CD4-positive, alpha-beta T cell treated with Interleukin-21 for 1 hour (primary cell): ENCODE measurements at regions not wholly inside any gene's neighbourhood (a gene's known extent, or its start where the extent isn't known, plus 50 kb on each side); places are given as distances from the start of the nearest gene placed in this dataset.

ENCODE experiments used
- DNase-seq: peaks from one replicate; pipeline ENCODE4 v3.0.0-alpha.2; 2020

- no peak for DNase-seq
These were observed 167.2 kb downstream of the CAPZA3 start for GRCh38 chr12:18905134-18905533.

DNA sequence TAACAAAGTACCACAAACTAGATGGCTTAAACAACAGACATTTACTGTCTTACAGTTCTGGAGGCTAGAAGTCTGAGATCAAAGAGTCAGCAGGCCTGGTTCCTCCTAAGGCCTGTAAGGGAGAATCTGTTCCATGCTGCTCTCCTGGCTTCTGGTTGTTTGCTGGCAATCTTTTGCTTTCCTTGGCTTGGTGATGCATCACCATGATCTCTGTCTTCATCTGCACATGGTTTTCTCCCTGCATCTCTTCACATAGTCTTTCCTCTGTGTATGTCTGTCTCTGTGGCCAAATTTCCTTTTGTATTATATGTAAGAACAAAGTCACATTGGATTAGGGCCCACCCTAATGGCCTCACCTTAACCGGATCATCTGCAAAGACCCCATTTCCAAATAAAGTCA, 168.5 kb downstream of the CAPZA3 start:
- DNase-seq, result no peak

DNA sequence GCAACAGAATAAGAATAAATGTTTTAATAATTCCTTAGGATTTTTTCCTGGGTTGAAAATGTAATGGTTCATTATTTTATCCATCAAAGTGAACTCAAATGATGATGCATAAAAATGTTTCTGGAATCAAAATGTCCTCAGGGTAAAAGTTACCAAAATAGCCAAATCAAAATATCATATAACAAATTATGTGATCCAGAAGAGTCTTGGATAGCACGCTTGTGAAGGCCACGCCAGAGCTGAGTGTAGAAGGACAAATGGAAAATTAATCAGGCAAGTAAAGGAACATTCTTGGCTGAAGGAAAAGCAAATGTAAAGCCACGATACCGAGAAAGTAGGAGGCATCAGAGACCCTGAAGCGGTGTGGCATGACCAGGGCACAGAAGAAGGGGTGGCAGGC, 169.2 kb downstream of the CAPZA3 start:
- no peak for DNase-seq

- DNase-seq, result no peak
These were observed 169.8 kb downstream of the CAPZA3 start for GRCh38 chr12:18907728-18908127.

GRCh38 chr12:18908191-18908590, 170.3 kb downstream of the CAPZA3 start:
- no peak for DNase-seq

GRCh38 chr12:18919871-18920511, 182.1 kb downstream of the CAPZA3 start:
- no peak for DNase-seq

DNA sequence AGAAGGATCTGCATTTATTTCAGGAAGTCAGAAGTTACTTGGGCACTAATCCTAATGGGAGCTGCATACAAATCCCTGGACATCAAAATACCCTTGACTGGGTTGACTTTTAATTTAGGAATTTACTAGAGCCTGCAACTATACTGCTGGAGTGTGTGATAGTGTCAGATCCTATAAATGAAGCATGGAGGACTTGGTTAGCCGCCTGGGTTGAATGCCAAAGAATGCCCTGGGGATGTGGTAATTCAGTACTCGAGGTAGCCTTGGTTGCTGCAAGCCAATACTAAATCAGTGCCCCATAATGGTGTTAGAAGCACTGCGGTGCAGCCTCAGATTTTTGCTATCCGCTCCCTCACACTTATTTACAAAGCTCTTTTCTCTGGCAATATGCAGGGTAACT, 184.9 kb downstream of the CAPZA3 start:
- no peak for DNase-seq

- DNase-seq, result no peak
These were observed 185.8 kb downstream of the CAPZA3 start for GRCh38 chr12:18923721-18924120.

GRCh38 chr12:18926188-18926587, 188.3 kb downstream of the CAPZA3 start:
- no peak for DNase-seq

DNA sequence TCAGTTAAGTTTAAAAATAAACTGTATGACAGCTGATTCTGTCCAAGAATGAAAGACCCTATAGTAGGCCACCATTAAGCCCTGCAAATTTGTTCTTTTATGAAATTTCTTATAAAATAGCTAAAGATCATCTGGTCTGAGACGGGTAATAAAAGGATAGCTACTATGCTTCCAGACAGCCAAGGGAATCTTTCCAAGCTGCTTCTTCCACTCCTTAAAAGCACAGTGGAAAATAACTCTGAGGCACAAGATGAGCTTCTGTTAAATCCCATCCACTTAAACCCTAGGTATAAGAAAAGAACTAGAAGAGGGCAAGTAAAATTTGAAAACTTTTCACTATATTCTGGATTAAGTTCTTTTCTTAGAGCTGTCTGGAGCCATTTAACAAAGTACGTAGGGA, 194.3 kb downstream of the CAPZA3 start:
- no peak for DNase-seq

DNA sequence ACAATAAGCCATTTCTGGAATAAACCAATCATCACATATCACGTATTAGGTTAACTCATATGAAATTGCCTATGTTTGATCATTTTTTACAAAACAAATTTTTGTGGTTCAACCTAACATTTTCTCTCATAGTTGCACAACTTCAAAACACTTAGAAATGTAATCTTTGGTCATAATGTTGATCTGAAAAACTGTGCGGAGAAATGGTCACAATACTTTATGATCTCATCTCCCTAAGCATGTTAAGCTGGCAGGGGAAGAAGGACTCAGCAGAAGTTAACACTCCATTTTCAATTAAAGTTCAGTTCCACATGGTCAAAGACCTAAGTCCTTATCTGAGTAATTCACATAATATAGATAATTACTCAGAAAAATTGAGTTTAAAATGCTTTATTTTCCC, 194.8 kb downstream of the CAPZA3 start:
- DNase-seq, result no peak

GRCh38 chr12:18935371-18935965, 194.1 kb upstream of the PLEKHA5 start:
- DNase-seq, result no peak

GRCh38 chr12:18939051-18939450, 190.5 kb upstream of the PLEKHA5 start:
- no peak for DNase-seq

DNA sequence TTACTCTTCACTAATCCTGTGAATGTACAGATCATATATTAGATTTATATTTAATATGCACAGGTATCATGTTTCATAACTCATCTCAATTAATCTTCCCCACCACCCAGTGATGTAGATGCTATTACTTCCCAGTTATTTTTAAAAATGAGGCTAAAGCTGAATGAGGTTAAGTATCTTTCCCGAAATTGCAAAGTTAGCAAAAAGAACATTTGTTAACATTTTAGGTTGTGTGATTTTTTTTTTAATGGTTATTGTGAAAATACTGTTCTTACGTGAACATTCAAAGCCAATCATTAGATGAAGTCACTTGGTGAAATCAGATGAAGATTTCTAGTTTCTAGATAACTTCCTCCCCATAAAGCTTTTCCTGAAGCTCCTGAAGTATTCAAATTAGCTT, 186.9 kb upstream of the PLEKHA5 start:
- no peak for DNase-seq

GRCh38 chr12:18943200-18943599, 186.3 kb upstream of the PLEKHA5 start:
- no peak for DNase-seq

DNA sequence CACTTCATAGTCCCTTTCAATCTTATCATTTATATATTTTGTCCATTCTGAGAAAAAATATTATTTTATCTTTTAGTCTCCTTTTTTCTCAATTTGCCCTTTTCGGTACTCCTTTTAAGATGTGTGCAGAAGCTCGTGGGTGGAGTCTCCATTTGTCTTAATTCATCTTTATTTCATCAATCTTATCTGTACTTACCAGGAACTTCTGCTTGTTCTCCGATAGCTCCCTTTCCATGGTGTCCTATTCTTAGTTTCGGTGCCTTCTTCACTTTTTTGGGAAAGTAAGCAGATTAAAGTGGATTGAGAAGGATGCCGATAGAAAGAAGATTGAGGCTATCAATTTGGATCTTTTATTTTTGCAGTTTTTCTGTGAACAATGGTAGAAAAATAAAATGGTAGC, 183.4 kb upstream of the PLEKHA5 start:
- DNase-seq, result no peak

GRCh38 chr12:18951218-18951617, 178.3 kb upstream of the PLEKHA5 start:
- DNase-seq, result no peak

DNA sequence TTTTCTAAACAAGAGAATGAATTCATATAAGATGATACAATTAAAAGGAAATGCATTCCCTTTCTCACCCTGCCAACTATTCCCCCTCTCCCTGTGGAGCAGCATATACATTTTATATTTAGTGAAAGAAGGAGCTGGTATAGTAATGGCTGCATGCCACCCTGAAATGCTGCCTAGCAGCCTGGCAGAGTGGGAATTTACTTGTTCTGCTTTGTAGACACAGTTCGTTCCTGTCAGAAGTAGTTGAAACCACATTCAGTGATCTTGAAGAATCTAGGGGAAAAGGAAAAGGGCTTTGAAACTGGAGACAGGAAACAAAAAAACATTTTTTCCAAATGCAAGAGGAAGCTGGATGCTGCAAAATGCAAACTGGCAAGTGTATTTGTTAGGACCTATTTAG, 176.0 kb upstream of the PLEKHA5 start:
- no peak for DNase-seq

DNA sequence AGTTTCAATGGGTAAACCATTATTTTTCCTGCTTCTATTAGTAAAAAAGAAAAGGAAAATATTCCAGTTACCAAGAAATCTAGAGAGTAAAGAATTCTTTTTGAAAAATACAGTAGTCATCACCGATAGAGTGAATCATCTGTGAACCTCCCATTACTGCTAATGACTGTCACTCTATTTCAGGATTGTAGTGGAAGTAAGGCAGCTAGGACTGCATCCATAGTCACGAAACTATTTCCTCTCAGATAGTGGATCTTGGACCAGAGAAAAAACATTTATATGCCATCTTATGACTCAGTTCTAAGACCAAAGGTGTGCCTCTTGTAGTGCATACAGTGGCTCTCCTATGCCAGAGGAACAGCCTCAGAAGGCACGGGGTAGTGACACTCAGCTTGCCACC, 173.9 kb upstream of the PLEKHA5 start:
- DNase-seq, result no peak

DNA sequence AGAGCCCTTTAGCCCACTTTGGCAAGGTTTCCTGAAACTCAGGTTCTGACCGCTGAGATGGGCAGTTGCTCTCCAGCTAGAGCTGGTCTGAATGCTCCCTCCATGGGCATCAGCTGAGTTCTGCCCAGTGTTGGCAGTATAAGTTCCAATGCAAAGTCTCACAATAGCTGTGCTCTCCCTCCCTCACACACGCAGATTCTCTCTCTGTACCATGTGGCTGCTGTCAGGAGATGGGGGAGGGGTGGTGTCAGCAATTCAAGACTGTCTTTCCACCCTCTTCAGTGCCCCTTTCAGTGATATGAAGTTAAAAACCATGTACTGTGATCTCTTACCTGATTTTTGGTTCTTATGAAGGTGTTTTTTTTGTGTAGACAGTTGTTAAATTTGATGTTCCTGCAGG, 164.3 kb upstream of the PLEKHA5 start:
- no peak for DNase-seq

GRCh38 chr12:18966954-18967353, 162.6 kb upstream of the PLEKHA5 start:
- DNase-seq, result no peak

- no peak for DNase-seq
These were observed 161.7 kb upstream of the PLEKHA5 start for GRCh38 chr12:18967814-18968213.

GRCh38 chr12:18969512-18969911, 160.0 kb upstream of the PLEKHA5 start:
- DNase-seq, result no peak

DNA sequence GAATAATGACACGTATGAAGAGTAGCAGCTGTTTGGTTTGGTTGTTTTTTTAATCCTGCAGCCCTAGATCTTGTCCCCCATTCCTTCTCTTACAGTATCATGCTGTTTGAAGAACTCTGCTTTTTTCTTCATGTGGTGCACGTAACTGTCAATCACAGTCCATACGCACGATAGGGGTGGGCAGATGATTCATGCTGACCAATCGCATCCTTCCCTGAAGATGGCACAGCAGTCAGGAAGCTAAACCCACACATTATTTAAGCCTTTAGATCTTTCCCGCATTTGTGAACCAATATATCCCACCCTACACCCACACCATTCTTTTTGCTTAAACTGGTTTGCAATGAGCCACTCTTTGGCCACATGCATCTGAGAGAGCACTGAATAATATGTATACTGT, 158.9 kb upstream of the PLEKHA5 start:
- no peak for DNase-seq

DNA sequence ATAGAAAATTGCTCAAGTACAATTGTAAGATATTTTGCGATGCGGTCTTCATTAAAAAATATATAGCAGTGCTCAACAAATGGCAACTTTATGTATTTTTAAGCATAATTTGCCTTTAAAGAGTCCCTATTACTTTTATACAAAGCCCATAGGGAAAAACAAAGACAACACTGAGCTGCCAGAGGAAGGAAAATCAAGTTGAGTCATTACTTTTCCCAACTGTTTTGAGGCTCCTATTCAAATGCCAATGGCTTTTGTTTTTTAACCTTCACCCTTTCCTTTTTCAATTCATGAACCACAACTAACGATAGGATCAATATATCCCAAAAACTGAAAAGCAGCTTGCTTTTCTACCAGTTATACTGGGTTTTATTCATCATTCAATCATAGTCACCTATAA, 157.6 kb upstream of the PLEKHA5 start:
- DNase-seq, result no peak
